H1 (cell line): ENCODE measurements at regions not wholly inside any gene's neighbourhood (a gene's known extent, or its start where the extent isn't known, plus 50 kb on each side); places are given as distances from the start of the nearest gene placed in this dataset.

Experiments used
- CTCF ChIA-PET: fragments of 300-600 bp; sonication (Branson Sonifier 250); formaldehyde crosslinking; loops from one replicate; lab custom pipeline; 2021; ENCODE audit not compliant: partially characterized antibody; lab: Charles Lee
- POLR2A ChIA-PET: fragments of 300-600 bp; sonication (Branson Sonifier 250); formaldehyde crosslinking; loops from one replicate; lab custom pipeline; 2021; ENCODE audit warnings: inconsistent platforms; ENCODE audit not compliant: partially characterized antibody; lab: Charles Lee
- DNase-seq, 2 experiments: peaks; one replicate each; pipeline versions ENCODE4 v3.0.0 to v3.0.0-alpha.2; 2010 to 2022; ENCODE audit warnings: low spot score in 2 of 2, low read depth in 1 of 2, mixed read lengths in 1 of 2
- FAIRE-seq: peaks from 2 replicates; lab custom pipeline; 2011; peaks lifted over from hg19 to GRCh38; lab: Jason Lieb, UNC
- H2AFZ ChIP-seq: 2 replicates; pipeline ENCODE4 v1.8.1; 2012; ENCODE audit warnings: low read length, inconsistent platforms
- H2AK5ac ChIP-seq: 2 replicates; pipeline ENCODE4 v1.6.1; 2013; ENCODE audit warnings: low read depth, low read length
- H2BK120ac ChIP-seq: replicated peaks from 2 replicates; pipeline ENCODE3; 2013; ENCODE audit warnings: low read depth, low read length, inconsistent platforms
- H2BK12ac ChIP-seq: 2 replicates; pipeline ENCODE4 v1.6.1; 2013; ENCODE audit warnings: low read depth, low read length
- H2BK15ac ChIP-seq: 2 replicates; pipeline ENCODE4 v1.6.1; 2013; ENCODE audit warnings: low read length
- H2BK20ac ChIP-seq: 2 replicates; pipeline ENCODE4 v1.6.1; 2013; ENCODE audit warnings: low read length
- H2BK5ac ChIP-seq: 2 replicates; pipeline ENCODE4 v1.6.1; 2013; ENCODE audit warnings: low read depth, low read length
- H3K14ac ChIP-seq: 2 replicates; pipeline ENCODE4 v1.6.1; 2013; ENCODE audit warnings: inconsistent platforms; ENCODE audit not compliant: insufficient read length
- H3K18ac ChIP-seq: 2 replicates; pipeline ENCODE4 v1.6.1; 2013; ENCODE audit warnings: low read length; ENCODE audit errors: extremely low read depth
- H3K23ac ChIP-seq: 2 replicates; pipeline ENCODE4 v1.6.1; 2013; ENCODE audit warnings: inconsistent platforms; ENCODE audit not compliant: insufficient read length
- H3K23me2 ChIP-seq: 2 replicates; pipeline ENCODE4 v1.6.1; 2013; ENCODE audit warnings: low read depth, low read length
- H3K27ac ChIP-seq: 2 replicates; pipeline ENCODE4 v1.6.1; 2011; ENCODE audit warnings: low read depth, low read length, inconsistent platforms
- H3K27me3 ChIP-seq, 4 experiments: replicated peaks in 1 of 4; 1 replicate in 1 of 4; 2 replicates in 3 of 4; pipeline versions ENCODE4 v1.6.1 to v1.8.1; 2011 to 2013; ENCODE audit warnings: low read length in 3 of 4, mild to moderate bottlenecking in 3 of 4, inconsistent platforms in 2 of 4, mixed read lengths in 2 of 4, moderate library complexity in 1 of 4; ENCODE audit not compliant: control insufficient read depth in 3 of 4, insufficient read depth in 3 of 4; ENCODE audit errors: extremely low read depth in 1 of 4
- H3K36me3 ChIP-seq, 4 experiments: 2 replicates each; pipeline versions ENCODE4 v1.6.1 to v1.8.1; 2011 to 2013; ENCODE audit warnings: mild to moderate bottlenecking in 4 of 4, low read length in 3 of 4, moderate library complexity in 2 of 4, control low read depth in 1 of 4, inconsistent platforms in 1 of 4; ENCODE audit not compliant: insufficient read depth in 4 of 4, control insufficient read depth in 2 of 4
- H3K4ac ChIP-seq: replicated peaks from 2 replicates; pipeline ENCODE3; 2013; ENCODE audit warnings: low read length, low read depth, mixed read lengths, inconsistent platforms; ENCODE audit not compliant: insufficient read length
- H3K4me1 ChIP-seq, 4 experiments: replicated peaks in 1 of 4; 1 replicate in 1 of 4; 2 replicates in 3 of 4; pipeline versions ENCODE4 v1.6.1 to v1.8.1; 2011 to 2013; ENCODE audit warnings: low read length in 3 of 4, inconsistent platforms in 2 of 4, mixed read lengths in 1 of 4; ENCODE audit not compliant: insufficient read depth in 4 of 4, control insufficient read depth in 3 of 4
- H3K4me2 ChIP-seq, 2 experiments: 2 replicates each; pipeline versions ENCODE4 v1.6.1 to v1.8.1; 2011 to 2013; ENCODE audit warnings: low read depth in 2 of 2, low read length in 2 of 2, control low read depth in 1 of 2, inconsistent platforms in 1 of 2, mild to moderate bottlenecking in 1 of 2; ENCODE audit not compliant: insufficient read depth in 1 of 2
- H3K4me3 ChIP-seq, 4 experiments: fragments of 200-600, 300-600 bp in 1 of 4; sonication (generic), shearing (Covaris generic), sonication (Bioruptor Twin) in 1 of 4; 2 replicates each; pipeline versions ENCODE4 v1.5.1 to v1.8.1; 2011 to 2016; ENCODE audit warnings: low read length in 4 of 4, low read depth in 3 of 4, control low read depth in 2 of 4, inconsistent platforms in 2 of 4, mild to moderate bottlenecking in 2 of 4, mixed read lengths in 1 of 4, moderate library complexity in 1 of 4; ENCODE audit not compliant: insufficient read depth in 2 of 4; ENCODE audit errors: extremely low read depth in 1 of 4
- H3K56ac ChIP-seq: replicated peaks from 2 replicates; pipeline ENCODE3; 2013; ENCODE audit warnings: low read depth, mild to moderate bottlenecking, mixed read lengths, low read length, inconsistent platforms; ENCODE audit not compliant: insufficient read length
- H3K79me1 ChIP-seq: 2 replicates; pipeline ENCODE4 v1.6.1; 2013; ENCODE audit warnings: low read depth, low read length, control low read depth
- H3K79me2 ChIP-seq, 2 experiments: 2 replicates each; pipeline versions ENCODE4 v1.6.1 to v1.8.1; 2012 to 2013; ENCODE audit warnings: low read length in 2 of 2, mild to moderate bottlenecking in 2 of 2, inconsistent platforms in 1 of 2; ENCODE audit not compliant: insufficient read depth in 2 of 2, control insufficient read depth in 1 of 2
- H3K9ac ChIP-seq, 4 experiments: replicated peaks in 1 of 4; 1 replicate in 1 of 4; 2 replicates in 3 of 4; pipeline versions ENCODE4 v1.6.1 to v1.8.1; 2011 to 2013; ENCODE audit warnings: low read depth in 3 of 4, low read length in 3 of 4, control low read depth in 2 of 4, mild to moderate bottlenecking in 2 of 4, moderate library complexity in 2 of 4, inconsistent platforms in 1 of 4; ENCODE audit errors: extremely low read depth in 1 of 4
- H3K9me3 ChIP-seq, 2 experiments: 2 replicates each; pipeline versions ENCODE4 v1.6.1 to v1.8.1; 2012 to 2013; ENCODE audit warnings: mild to moderate bottlenecking in 2 of 2, moderate library complexity in 2 of 2, control low read depth in 1 of 2, inconsistent platforms in 1 of 2, low read depth in 1 of 2, low read length in 1 of 2, mixed read lengths in 1 of 2; ENCODE audit not compliant: insufficient read depth in 2 of 2
- H4K20me1 ChIP-seq, 2 experiments: replicated peaks in 1 of 2; 2 replicates each; pipeline versions ENCODE3 to v1.8.1; 2011 to 2013; ENCODE audit warnings: inconsistent platforms in 2 of 2, low read length in 2 of 2, mild to moderate bottlenecking in 1 of 2; ENCODE audit not compliant: insufficient read depth in 2 of 2, control insufficient read depth in 1 of 2
- H4K5ac ChIP-seq: 2 replicates; pipeline ENCODE4 v1.6.1; 2013; ENCODE audit warnings: low read length, low read depth, mixed read lengths, inconsistent platforms; ENCODE audit not compliant: insufficient read length
- H4K8ac ChIP-seq: 2 replicates; pipeline ENCODE4 v1.8.0; 2013; ENCODE audit warnings: mild to moderate bottlenecking, moderate library complexity, low read length, inconsistent platforms; ENCODE audit not compliant: insufficient read depth; ENCODE audit errors: extremely low read depth
- H4K91ac ChIP-seq: replicated peaks from 2 replicates; pipeline ENCODE3; 2013; ENCODE audit warnings: low read length, mixed read lengths, inconsistent platforms; ENCODE audit not compliant: insufficient read length
- ASH2L ChIP-seq: fragments of 200-600, 300-600 bp; sonication (generic); IDR thresholded peaks from one replicate; pipeline ENCODE4 v1.7.1; 2017; ENCODE audit warnings: low read length
- POLR2AphosphoS5 ChIP-seq: IDR thresholded peaks from 2 replicates; pipeline ENCODE4 v1.6.1; 2011; ENCODE audit warnings: low read depth, low read length
- RAD21 ChIP-seq, 2 experiments: IDR thresholded peaks in 1 of 2; conservative IDR thresholded peaks in 1 of 2; 2 replicates each; pipeline ENCODE4 v1.6.1; 2011; ENCODE audit warnings: low read depth in 2 of 2, low read length in 2 of 2, improper control_type of control experiment in 1 of 2, inconsistent platforms in 1 of 2, mild to moderate bottlenecking in 1 of 2, moderate library complexity in 1 of 2
- RFX5 ChIP-seq: IDR thresholded peaks from 2 replicates; pipeline ENCODE4 v1.6.1; 2011; ENCODE audit warnings: low read depth, low read length, improper control_type of control experiment, borderline replicate concordance
- RXRA ChIP-seq: IDR thresholded peaks from 2 replicates; pipeline ENCODE4 v1.6.1; 2011; ENCODE audit warnings: low read depth, mild to moderate bottlenecking, low read length, moderate library complexity; ENCODE audit not compliant: insufficient read depth
- SP4 ChIP-seq: IDR thresholded peaks from 2 replicates; pipeline ENCODE4 v1.6.1; 2012; ENCODE audit warnings: low read length, inconsistent platforms
- TBP ChIP-seq: IDR thresholded peaks from 2 replicates; pipeline ENCODE4 v1.6.1; 2011; ENCODE audit warnings: low read depth, low read length, improper control_type of control experiment
- TCF12 ChIP-seq: IDR thresholded peaks from 2 replicates; pipeline ENCODE4 v1.6.1; 2011; ENCODE audit warnings: low read depth, mild to moderate bottlenecking, low read length
- YY1 ChIP-seq: IDR thresholded peaks from 2 replicates; pipeline ENCODE4 v1.6.1; 2011; ENCODE audit warnings: low read depth, mild to moderate bottlenecking, low read length

- Histone ChIP-seq H3K23ac (no peak overlapping the region), H3K23me2 (no peaks in the 10 kb centered on the region), H4K20me1 (no peaks in the 10 kb centered on the region), H3K27me3 (peaks cover 0 to 1% (median 0%) of the 10 kb centered on the region in 4 experiments; a peak in 1 of 7 replicates), H2AFZ (no peak overlapping the region), H3K56ac (no peak overlapping the region), H2BK15ac (no peak overlapping the region), H4K8ac (no peak overlapping the region), H4K91ac (no peak overlapping the region), H3K14ac (no peak overlapping the region), H3K4me3 (no peak overlapping the region), H2BK5ac (no peak overlapping the region), H3K4ac (no peak overlapping the region), H3K79me2 (no peaks in the 10 kb centered on the region), H2BK20ac (no peak overlapping the region), H3K4me1 (peaks cover 0 to 2% (median 0%) of the 10 kb centered on the region in 4 experiments; a peak in 1 of 7 replicates), H3K79me1 (no peaks in the 10 kb centered on the region), H3K4me2 (no peak overlapping the region), H3K18ac (no peak overlapping the region), H2BK120ac (no peak overlapping the region), H3K9me3 (no peaks in the 10 kb centered on the region), H4K5ac (no peak overlapping the region), H3K36me3 (no peaks in the 10 kb centered on the region), H3K27ac (no peak overlapping the region), H2AK5ac (no peak overlapping the region), H3K9ac (no peak overlapping the region), H2BK12ac (no peak overlapping the region)
- TF ChIP-seq RXRA (no peak), RAD21 (IDR thresholded peaks at IDR 0.05 in 1 of 2, conservative IDR thresholded peaks at IDR 0.05 in 1 of 2; ENCODE audit: low read depth in 2 of 2, low read length in 2 of 2) (no peak), POLR2AphosphoS5 (no peak), TCF12 (no peak), ASH2L (no peak), TBP (no peak), YY1 (no peak), RFX5 (no peak), SP4 (no peak)
- ChIA-PET POLR2A (no interaction called here), CTCF (no interaction called here)
- DNase-seq (no peak), FAIRE-seq (no peak)
These were observed 522.3 kb upstream of the LUZP2 start for GRCh38 chr11:23974601-23975000.
